GM19025 (cell line): ENCODE measurements at regions not wholly inside any gene's neighbourhood (a gene's known extent, or its start where the extent isn't known, plus 50 kb on each side); places are given as distances from the start of the nearest gene placed in this dataset.

Experiments
- ATAC-seq: cut with Tn5 transposase; IDR thresholded peaks from one replicate; pipeline ENCODE4 v1.9.1; 2021; ENCODE audit warnings: mild to moderate bottlenecking, low read depth, moderate library complexity; ENCODE audit not compliant: unreplicated experiment

DNA sequence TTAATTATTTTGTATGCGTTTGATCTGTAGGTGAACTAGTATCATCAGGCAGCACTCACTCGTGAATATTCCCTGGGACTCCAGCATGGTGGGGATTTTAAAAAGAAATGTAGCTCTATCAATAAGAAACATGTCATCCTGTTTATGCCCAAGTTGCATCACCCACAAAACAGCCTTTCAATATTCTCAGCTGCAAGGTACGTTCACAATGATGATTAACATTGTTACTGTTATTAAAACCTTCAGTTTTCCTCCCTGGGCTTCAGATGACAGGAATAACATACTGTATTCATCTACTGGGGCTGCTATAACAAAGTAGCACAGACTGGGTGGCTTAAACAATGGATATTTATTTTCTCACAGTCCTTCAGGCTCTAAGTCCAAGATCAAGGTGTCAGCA, 87.9 kb upstream of the KLHL29 start:
- no peak for ATAC-seq

GRCh38 chr2:23298551-23298950, 86.4 kb upstream of the KLHL29 start:
- no peak for ATAC-seq

DNA sequence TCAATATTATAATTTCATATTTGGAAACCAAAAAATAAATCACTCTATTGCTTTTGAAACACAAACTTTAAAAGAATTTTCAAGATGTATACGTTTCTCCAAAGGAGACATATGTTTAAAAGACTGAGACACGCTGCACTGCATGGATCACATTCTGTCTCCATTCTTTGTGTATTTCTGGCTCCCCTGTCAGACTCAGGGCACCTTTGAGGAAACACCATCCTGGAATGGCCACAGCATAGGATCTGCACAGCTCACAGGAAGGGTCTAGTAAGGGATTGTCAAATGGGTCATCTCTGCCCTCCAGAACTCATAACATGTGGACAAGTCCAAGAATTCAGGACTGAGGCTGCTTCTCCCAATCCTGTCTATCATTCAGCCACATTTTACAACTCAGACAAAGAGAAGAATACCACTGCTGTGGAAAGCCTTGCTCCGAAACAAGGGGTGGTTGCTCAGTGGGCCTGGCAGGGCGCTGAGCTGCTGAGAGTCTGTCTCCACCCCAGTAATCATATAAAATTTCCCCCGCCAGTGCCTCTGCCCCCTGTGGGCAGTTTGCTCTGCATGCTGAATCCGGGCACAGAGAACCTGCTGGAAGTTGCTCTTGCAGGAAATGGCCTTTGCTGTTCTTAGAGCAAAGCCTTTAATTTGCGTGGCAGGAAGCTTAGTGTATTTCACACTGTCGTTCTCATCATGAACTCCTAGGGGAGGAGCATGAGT, 85.3 kb upstream of the KLHL29 start:
- no peak for ATAC-seq

GRCh38 chr2:23301136-23301535, 83.8 kb upstream of the KLHL29 start:
- ATAC-seq, result no peak

DNA sequence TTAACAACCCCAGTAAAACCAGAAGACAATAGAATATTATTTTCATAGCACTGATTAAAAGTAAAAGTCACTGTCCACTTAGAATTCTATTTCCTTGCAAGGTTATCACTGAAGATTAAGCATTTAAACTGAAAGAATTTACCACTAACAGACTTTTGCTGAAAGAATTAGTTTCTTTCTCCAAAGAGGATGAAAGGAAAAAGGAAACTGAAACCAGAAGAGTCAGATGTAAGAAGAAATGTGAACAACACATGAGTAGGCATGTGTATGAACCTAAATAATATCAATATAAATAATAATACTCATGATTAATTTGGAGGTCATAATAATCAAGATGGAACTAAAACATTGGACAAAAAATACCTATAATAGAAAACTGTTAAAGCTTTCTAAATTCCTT, 82.4 kb upstream of the KLHL29 start:
- ATAC-seq, result no peak

DNA sequence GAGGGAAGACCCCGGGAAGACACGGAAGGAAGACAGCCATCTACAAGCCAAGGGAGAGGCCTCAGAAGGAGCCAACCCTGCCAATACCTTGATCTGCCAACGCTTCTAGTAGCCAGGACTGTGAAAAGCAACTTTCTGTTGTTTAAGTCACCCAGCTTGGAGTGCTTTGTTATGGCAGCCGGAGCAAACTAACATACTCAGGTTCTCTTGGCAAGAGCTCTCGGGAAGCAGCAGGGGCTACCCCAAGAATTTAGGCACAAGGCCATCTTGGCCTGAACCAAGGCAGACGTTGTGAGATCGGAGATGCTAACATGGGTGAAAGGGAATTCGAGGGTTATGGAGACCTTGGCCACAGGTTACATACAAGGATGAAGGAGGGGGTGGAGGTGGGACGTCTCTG, 78.6 kb upstream of the KLHL29 start:
- ATAC-seq, result no peak

DNA sequence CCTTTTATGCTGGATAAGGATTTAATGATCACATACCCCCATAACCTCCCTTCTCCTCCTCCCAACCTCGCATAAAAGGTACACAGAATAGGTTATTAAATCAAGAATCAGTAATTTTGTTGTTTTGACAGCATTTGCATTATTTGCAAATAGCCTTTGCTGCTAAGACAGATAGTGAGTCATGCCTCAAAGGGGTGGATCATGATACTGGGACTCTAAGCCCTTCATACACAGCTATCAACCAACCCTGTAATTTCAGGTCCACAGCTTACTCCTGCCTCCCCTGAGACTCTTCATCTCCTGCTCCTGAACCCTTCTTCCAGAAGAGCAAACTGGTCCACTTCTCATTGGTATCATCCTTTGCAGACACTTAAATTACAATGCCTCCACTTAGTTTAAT, 73.8 kb upstream of the KLHL29 start:
- ATAC-seq, result no peak

- no peak for ATAC-seq
Measured at GRCh38 chr2:23312996-23313606, 71.9 kb upstream of the KLHL29 start.

- ATAC-seq, result no peak
Measured at GRCh38 chr2:23314687-23315086, 70.3 kb upstream of the KLHL29 start.

DNA sequence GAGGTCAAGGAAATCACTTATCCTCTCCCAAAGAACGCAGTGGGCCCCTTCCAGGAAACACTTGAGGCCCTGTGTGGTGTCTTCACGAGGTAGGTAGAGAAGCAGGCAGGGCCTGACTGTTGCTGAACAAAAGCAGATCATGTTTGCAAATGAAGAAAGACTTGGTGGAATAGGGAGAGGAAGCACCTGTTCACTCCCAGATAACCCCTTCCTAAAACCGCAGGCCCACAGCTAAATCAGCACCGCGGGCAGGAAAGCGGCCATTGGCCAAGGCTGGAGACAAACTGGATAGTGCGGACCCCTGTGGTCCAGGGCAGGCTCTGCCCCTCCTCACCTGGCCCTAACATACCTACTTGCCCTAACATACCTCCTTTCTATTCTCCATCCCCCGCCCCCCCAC, 64.9 kb upstream of the KLHL29 start:
- ATAC-seq, result no peak

GRCh38 chr2:23321751-23322150, 63.2 kb upstream of the KLHL29 start:
- no peak for ATAC-seq

GRCh38 chr2:23322567-23323197, 62.3 kb upstream of the KLHL29 start:
- no peak for ATAC-seq

DNA sequence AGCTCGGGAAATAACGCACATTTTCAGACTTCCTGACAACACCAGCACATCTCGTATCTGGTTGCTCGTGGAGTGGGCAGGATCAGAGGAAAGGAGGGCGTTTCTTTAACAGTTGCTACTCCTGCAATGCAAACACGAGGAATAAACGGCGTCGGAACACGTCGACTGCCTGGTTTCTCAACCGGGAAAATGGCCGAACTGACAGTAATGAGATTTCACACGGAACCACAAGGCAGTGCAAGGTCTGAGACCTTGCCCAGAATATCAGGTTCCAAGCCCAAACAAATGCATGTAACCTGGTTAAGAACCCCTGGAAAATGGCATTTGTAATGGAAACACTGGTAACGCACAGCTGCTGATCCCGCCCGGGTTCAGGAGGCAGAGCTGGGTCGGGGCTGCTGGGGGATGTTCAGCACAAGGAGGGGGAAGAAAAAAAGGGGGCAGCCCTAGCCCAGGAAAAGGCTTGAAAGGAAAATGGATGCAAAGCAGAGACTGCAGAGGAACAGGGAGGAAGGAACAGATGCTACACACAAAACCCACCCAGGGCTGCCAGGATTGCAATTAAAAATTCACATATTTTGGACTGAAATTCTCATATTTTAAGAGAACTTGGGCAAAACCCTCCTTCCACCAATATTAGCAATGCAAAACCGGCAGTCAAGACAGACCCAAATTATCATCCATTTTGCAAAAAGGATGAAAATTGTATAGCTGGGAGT, 61.6 kb upstream of the KLHL29 start:
- ATAC-seq, result no peak

- ATAC-seq, result no peak
Measured at GRCh38 chr2:23323917-23324680, 60.9 kb upstream of the KLHL29 start.

GRCh38 chr2:23326330-23326729, 58.6 kb upstream of the KLHL29 start:
- ATAC-seq, result no peak

DNA sequence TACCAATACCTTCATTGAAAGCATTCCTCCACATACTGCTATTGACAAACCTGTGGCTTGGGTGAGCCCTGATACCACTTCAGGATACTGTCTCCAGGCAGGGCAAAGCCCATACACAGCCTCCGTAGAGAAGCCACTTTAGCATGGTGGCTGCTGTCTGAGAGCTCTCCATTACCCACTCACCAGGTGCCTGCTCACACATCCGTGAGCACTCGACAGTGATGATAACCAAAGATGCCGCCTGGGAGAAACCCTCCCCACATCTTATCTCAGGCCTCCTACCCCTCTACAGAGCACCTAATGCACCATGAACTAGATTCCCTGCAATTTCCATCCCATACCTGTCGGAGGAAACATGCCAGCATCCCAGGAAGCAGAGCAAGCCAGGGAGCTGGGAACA, 57.6 kb upstream of the KLHL29 start:
- ATAC-seq, result no peak

- no peak for ATAC-seq
Measured at GRCh38 chr2:23327887-23328286, 57.1 kb upstream of the KLHL29 start.

DNA sequence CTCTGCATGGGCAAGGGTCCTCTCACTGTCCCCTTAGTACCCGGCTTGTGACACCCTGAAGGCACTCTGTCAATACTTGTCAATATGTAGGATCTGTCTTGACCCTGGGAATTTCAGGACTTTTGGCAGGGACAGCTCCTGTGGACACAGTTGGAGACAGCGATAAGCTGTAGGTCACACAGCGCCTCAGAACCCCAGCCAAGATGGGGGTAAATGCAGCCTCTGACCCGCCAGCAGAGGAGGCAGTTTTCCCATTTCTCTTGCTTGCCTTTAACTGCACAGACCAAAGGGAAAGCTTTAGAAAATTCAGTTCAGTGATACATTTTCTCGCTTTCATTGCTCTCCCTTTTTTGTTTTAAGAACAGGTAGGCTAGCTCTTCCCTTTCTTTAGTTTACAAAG, 54.8 kb upstream of the KLHL29 start:
- ATAC-seq, result no peak
